Kidney glomerular epithelial cell (primary cell): ENCODE measurements at regions not wholly inside any gene's neighbourhood (a gene's known extent, or its start where the extent isn't known, plus 50 kb on each side); places are given as distances from the start of the nearest gene placed in this dataset.
"Not testable (repeated sequence)": the region's sequence is repeated elsewhere in the genome, so short reads cannot be mapped to it uniquely, and the experiment has no call there.

Experiments
- DNase-seq: peaks from one replicate; lab custom pipeline; 2025; lab: John Stamatoyannopoulos, UW

GRCh38 chr1:147062956-147063355, 109.3 kb downstream of the PRKAB2 start:
- no peak for DNase-seq

- DNase-seq = not testable (repeated sequence)
These were observed 110.4 kb downstream of the PRKAB2 start for GRCh38 chr1:147061880-147062279.

- DNase-seq = no peak
These were observed 115.1 kb downstream of the NBPF12 start for GRCh38 chr1:147053269-147053668.

- no peak for DNase-seq
These were observed 114.6 kb downstream of the NBPF12 start for GRCh38 chr1:147052677-147053076.

DNA sequence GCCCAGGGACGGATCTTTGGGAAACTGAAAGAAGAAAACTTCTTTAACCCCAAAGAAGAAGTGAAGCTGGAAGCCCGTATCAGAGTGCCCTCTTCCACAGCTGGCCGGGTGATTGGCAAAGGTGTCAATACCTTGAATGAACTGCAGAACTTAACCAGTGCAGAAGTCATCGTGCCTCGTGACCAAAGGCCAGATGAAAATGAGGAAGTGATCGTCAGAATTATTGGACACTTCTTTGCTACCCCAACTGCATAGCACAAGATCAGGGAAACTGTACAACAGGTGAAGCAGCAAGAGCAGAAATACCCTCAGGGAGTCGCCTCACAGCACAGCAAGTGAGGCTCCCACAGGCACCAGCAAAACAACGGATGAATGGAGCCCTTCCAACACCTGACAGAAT, 114.0 kb downstream of the NBPF12 start:
- DNase-seq = no peak

GRCh38 chr1:147051136-147051535, 113.0 kb downstream of the NBPF12 start:
- DNase-seq = no peak

- DNase-seq = no peak
These were observed 112.5 kb downstream of the NBPF12 start for GRCh38 chr1:147050654-147051053.

DNA sequence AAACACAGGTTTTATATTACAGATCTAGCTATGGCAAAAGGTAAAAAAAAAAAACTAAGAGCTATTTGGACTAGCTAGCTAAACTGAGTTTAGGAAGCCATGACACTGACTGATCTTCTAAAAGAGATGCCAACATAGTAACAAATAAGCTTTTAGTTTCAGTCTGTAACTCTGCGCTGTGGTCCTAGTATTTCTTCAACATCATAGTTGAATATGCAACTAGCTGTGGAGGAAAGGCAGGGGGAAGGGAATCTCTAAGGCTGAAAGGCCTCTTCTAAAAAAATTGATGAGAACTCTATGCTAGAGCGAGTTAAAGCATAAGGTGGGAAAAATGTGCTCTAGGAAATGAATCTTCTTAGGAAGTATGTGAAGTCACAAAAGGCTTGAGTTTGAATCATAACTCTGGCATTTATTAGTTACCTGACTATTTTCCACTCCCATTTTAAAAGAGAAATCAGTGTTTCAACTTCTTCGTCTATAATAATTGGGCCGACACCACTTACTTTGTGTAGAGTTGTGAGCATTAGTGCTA, 108.8 kb downstream of the NBPF12 start:
- not testable (repeated sequence) for DNase-seq

DNA sequence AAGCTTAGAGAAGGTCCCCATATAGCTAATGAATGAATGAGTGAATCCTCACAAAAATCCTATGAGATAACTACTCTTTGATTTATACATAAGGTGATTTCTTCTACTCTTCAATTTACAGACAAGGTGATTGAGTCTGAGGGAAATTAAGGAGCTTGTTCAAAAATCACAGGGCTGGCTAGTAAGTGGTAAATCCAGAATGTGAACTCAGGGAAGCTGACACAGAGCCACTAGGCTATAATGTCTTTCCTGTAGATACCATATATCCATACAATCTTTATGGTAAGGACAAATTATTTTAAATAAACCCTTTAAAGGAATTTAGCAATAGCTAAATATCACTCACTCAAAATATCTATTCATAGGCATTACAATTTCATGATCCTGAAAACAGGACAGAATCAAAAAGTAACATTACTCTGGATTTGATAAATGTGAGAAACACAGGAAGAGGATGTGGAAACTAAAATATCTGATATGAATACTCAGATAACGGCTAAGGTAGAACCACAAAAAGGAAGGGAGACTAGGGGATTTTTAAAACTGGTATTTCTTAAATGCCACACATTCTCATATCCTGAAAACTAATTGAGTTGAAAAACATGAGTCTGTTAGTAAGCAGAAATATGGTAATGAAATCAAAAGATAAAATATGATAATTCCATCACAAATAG, 108.2 kb downstream of the NBPF12 start:
- DNase-seq = no peak
